GM23338 (cell line): ENCODE measurements at regions not wholly inside any gene's neighbourhood (a gene's known extent, or its start where the extent isn't known, plus 50 kb on each side); places are given as distances from the start of the nearest gene placed in this dataset.

Experiments used
- ATAC-seq: fragments of 200-7000 bp; cut with Tn5 transposase; 3 replicates; pipeline ENCODE4 v1.9.1; 2020
- DNase-seq: peaks from one replicate; pipeline ENCODE4 v3.0.0-alpha.2; 2015; ENCODE audit warnings: low spot score
- H2AFZ ChIP-seq: fragments of 200-600 bp; sonication (generic); 2 replicates; pipeline ENCODE4 v1.8.0; 2016; ENCODE audit warnings: antibody characterized with exemption, mild to moderate bottlenecking, moderate library complexity
- H3F3A ChIP-seq: fragments of 200-600 bp; sonication (generic); replicated peaks from 2 replicates; pipeline ENCODE4 v1.8.0; 2017; ENCODE audit warnings: antibody characterized with exemption, mixed run types, low read depth
- H3K27ac ChIP-seq: fragments of 200-600 bp; sonication (generic); 2 replicates; pipeline ENCODE4 v1.6.1; 2016; ENCODE audit warnings: low read depth
- H3K27me3 ChIP-seq: fragments of 200-600 bp; sonication (generic); 2 replicates; pipeline ENCODE4 v1.8.0; 2016; ENCODE audit warnings: mild to moderate bottlenecking, mixed run types, moderate library complexity; ENCODE audit not compliant: insufficient read depth
- H3K36me3 ChIP-seq: fragments of 200-600 bp; sonication (generic); 2 replicates; pipeline ENCODE4 v1.8.0; 2016; ENCODE audit warnings: mild to moderate bottlenecking; ENCODE audit not compliant: insufficient read depth
- H3K4me1 ChIP-seq: fragments of 200-600 bp; sonication (generic); 2 replicates; pipeline ENCODE4 v1.8.0; 2016; ENCODE audit warnings: mild to moderate bottlenecking, moderate library complexity; ENCODE audit not compliant: insufficient read depth
- H3K4me2 ChIP-seq: fragments of 200-600 bp; sonication (generic); 2 replicates; pipeline ENCODE4 v1.7.1; 2017; ENCODE audit warnings: mixed run types
- H3K4me3 ChIP-seq: fragments of 200-600 bp; sonication (generic); 2 replicates; pipeline ENCODE4 v1.6.1; 2016; ENCODE audit warnings: mixed run types
- H3K79me2 ChIP-seq: fragments of 200-600 bp; sonication (generic); replicated peaks from 2 replicates; pipeline ENCODE4 v1.8.0; 2017; ENCODE audit warnings: mild to moderate bottlenecking; ENCODE audit not compliant: insufficient read depth
- H3K9me2 ChIP-seq: fragments of 200-600 bp; sonication (generic); 2 replicates; pipeline ENCODE4 v1.8.0; 2017; ENCODE audit not compliant: insufficient read depth
- H4K20me1 ChIP-seq: fragments of 200-600 bp; sonication (generic); replicated peaks from 2 replicates; pipeline ENCODE4 v1.8.0; 2017; ENCODE audit warnings: mild to moderate bottlenecking; ENCODE audit not compliant: insufficient read depth
- H3K27ac Mint-ChIP-seq: 2 replicates; pipeline ENCODE4 v1.8.0; 2020; ENCODE audit warnings: inconsistent platforms, mild to moderate bottlenecking, moderate library complexity, mixed read lengths
- H3K27me3 Mint-ChIP-seq: 3 replicates; pipeline ENCODE4 v1.8.0; 2022; ENCODE audit warnings: low read depth, mild to moderate bottlenecking, moderate library complexity, mixed read lengths, inconsistent platforms; ENCODE audit not compliant: insufficient read depth, poor library complexity
- H3K36me3 Mint-ChIP-seq: 3 replicates; pipeline ENCODE4 v1.8.0; 2021; ENCODE audit warnings: low read depth, mild to moderate bottlenecking, inconsistent platforms, moderate library complexity, mixed read lengths
- H3K4me1 Mint-ChIP-seq: 3 replicates; pipeline ENCODE4 v1.8.0; 2020; ENCODE audit warnings: mild to moderate bottlenecking, inconsistent platforms, mixed read lengths
- H3K4me3 Mint-ChIP-seq: 3 replicates; pipeline ENCODE4 v1.8.0; 2021; ENCODE audit warnings: moderate library complexity, mild to moderate bottlenecking, inconsistent platforms, mixed read lengths
- H3K9me3 Mint-ChIP-seq: 3 replicates; pipeline ENCODE4 v1.8.0; 2020; ENCODE audit warnings: moderate library complexity, mild to moderate bottlenecking, inconsistent platforms, mixed read lengths
- CREB1 ChIP-seq: fragments of 250-450 bp; sonication (Bioruptor Pico); IDR thresholded peaks from 2 replicates; pipeline ENCODE4 v1.5.0; 2020; ENCODE audit warnings: low read depth, mild to moderate bottlenecking, moderate library complexity
- EZH2 ChIP-seq: fragments of 200-600 bp; sonication (generic); IDR thresholded peaks from one replicate; pipeline ENCODE4 v1.8.0; 2017; ENCODE audit warnings: antibody characterized with exemption, mild to moderate bottlenecking, low read depth; ENCODE audit not compliant: unreplicated experiment
- EZH2phosphoT487 ChIP-seq: fragments of 200-600 bp; sonication (generic); IDR thresholded peaks from one replicate; pipeline ENCODE4 v1.8.1; 2018; ENCODE audit warnings: antibody characterized with exemption; ENCODE audit not compliant: unreplicated experiment
- JUNB ChIP-seq: IDR thresholded peaks from one replicate; pipeline ENCODE4 v1.6.1; 2016; ENCODE audit warnings: antibody characterized with exemption; ENCODE audit not compliant: unreplicated experiment
- NANOG ChIP-seq: IDR thresholded peaks from 2 replicates; pipeline ENCODE4 v1.6.1; 2016; ENCODE audit warnings: antibody characterized with exemption, borderline replicate concordance
- POLR2AphosphoS5 ChIP-seq: IDR thresholded peaks from 2 replicates; pipeline ENCODE4 v1.6.1; 2016; ENCODE audit warnings: antibody characterized with exemption, low read depth
- STAT1 ChIP-seq: IDR thresholded peaks from one replicate; pipeline ENCODE4 v1.6.1; 2016; ENCODE audit warnings: antibody characterized with exemption; ENCODE audit not compliant: unreplicated experiment
- ZNF114 ChIP-seq: fragments of 250-450 bp; sonication (Bioruptor Pico); IDR thresholded peaks from 2 replicates; pipeline ENCODE4 v1.5.0; 2020; ENCODE audit warnings: mild to moderate bottlenecking, moderate library complexity
- ZNF331 ChIP-seq: fragments of 250-450 bp; sonication (Bioruptor Pico); IDR thresholded peaks from 2 replicates; pipeline ENCODE4 v1.5.0; 2020; ENCODE audit warnings: low read depth, mild to moderate bottlenecking, moderate library complexity
- ZNF462 ChIP-seq: fragments of 250-450 bp; sonication (Bioruptor Pico); IDR thresholded peaks from 2 replicates; pipeline ENCODE4 v1.5.0; 2020; ENCODE audit warnings: mild to moderate bottlenecking, moderate library complexity
- TF ChIP-seq, protein P1 (sequence below): IDR thresholded peaks from one replicate; pipeline ENCODE4 v1.6.1; 2018; ENCODE audit warnings: antibody characterized with exemption; ENCODE audit not compliant: unreplicated experiment
- TF ChIP-seq, protein P2 (sequence below), 2 experiments: fragments of 200-600 bp in 1 of 2; sonication (generic) in 1 of 2; conservative IDR thresholded peaks; 2 replicates each; pipeline versions ENCODE4 v1.5.1 to v1.6.1; 2016 to 2017; ENCODE audit warnings: antibody characterized with exemption in 2 of 2, low read depth in 2 of 2, mild to moderate bottlenecking in 2 of 2, moderate library complexity in 1 of 2
- TF ChIP-seq, protein P3 (sequence below): IDR thresholded peaks from 2 replicates; pipeline ENCODE4 v1.6.1; 2016; ENCODE audit warnings: antibody characterized with exemption

- no peaks in the 10 kb centered on the region for H3K27me3 ChIP-seq
- DNase-seq (no peak), ATAC-seq (no peak)
- H3K9me3 Mint-ChIP-seq: no peaks in the 10 kb centered on the region
- H3K9me2 ChIP-seq: no peaks in the 10 kb centered on the region
- no peak overlapping the region for H3K4me2 ChIP-seq
- H2AFZ ChIP-seq: no peak overlapping the region
- no peak overlapping the region for H3K27ac ChIP-seq
- no peak overlapping the region for H3K4me3 Mint-ChIP-seq
- H3K4me1 Mint-ChIP-seq: peaks cover 17% of the 10 kb centered on the region
- H3K36me3 ChIP-seq: no peaks in the 10 kb centered on the region
- TF ChIP-seq ZNF331 (no peak), EZH2 (no peak), ZNF114 (CRISPR knock-in tag) (no peak), JUNB (no peak), STAT1 (no peak), POLR2AphosphoS5 (no peak), EZH2phosphoT487 (no peak), CREB1 (CRISPR knock-in tag) (no peak), ZNF462 (CRISPR knock-in tag) (no peak), NANOG (no peak)
- TF ChIP-seq, protein P1, sequence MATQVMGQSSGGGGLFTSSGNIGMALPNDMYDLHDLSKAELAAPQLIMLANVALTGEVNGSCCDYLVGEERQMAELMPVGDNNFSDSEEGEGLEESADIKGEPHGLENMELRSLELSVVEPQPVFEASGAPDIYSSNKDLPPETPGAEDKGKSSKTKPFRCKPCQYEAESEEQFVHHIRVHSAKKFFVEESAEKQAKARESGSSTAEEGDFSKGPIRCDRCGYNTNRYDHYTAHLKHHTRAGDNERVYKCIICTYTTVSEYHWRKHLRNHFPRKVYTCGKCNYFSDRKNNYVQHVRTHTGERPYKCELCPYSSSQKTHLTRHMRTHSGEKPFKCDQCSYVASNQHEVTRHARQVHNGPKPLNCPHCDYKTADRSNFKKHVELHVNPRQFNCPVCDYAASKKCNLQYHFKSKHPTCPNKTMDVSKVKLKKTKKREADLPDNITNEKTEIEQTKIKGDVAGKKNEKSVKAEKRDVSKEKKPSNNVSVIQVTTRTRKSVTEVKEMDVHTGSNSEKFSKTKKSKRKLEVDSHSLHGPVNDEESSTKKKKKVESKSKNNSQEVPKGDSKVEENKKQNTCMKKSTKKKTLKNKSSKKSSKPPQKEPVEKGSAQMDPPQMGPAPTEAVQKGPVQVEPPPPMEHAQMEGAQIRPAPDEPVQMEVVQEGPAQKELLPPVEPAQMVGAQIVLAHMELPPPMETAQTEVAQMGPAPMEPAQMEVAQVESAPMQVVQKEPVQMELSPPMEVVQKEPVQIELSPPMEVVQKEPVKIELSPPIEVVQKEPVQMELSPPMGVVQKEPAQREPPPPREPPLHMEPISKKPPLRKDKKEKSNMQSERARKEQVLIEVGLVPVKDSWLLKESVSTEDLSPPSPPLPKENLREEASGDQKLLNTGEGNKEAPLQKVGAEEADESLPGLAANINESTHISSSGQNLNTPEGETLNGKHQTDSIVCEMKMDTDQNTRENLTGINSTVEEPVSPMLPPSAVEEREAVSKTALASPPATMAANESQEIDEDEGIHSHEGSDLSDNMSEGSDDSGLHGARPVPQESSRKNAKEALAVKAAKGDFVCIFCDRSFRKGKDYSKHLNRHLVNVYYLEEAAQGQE: no peak
- TF ChIP-seq, protein P2, sequence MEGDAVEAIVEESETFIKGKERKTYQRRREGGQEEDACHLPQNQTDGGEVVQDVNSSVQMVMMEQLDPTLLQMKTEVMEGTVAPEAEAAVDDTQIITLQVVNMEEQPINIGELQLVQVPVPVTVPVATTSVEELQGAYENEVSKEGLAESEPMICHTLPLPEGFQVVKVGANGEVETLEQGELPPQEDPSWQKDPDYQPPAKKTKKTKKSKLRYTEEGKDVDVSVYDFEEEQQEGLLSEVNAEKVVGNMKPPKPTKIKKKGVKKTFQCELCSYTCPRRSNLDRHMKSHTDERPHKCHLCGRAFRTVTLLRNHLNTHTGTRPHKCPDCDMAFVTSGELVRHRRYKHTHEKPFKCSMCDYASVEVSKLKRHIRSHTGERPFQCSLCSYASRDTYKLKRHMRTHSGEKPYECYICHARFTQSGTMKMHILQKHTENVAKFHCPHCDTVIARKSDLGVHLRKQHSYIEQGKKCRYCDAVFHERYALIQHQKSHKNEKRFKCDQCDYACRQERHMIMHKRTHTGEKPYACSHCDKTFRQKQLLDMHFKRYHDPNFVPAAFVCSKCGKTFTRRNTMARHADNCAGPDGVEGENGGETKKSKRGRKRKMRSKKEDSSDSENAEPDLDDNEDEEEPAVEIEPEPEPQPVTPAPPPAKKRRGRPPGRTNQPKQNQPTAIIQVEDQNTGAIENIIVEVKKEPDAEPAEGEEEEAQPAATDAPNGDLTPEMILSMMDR (conservative IDR thresholded peaks at IDR 0.05; ENCODE audit: low read depth in 2 of 2): no peak
- TF ChIP-seq, protein P3, sequence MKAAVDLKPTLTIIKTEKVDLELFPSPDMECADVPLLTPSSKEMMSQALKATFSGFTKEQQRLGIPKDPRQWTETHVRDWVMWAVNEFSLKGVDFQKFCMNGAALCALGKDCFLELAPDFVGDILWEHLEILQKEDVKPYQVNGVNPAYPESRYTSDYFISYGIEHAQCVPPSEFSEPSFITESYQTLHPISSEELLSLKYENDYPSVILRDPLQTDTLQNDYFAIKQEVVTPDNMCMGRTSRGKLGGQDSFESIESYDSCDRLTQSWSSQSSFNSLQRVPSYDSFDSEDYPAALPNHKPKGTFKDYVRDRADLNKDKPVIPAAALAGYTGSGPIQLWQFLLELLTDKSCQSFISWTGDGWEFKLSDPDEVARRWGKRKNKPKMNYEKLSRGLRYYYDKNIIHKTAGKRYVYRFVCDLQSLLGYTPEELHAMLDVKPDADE: no peak
- no peak overlapping the region for H3K4me3 ChIP-seq
- no peak overlapping the region for H3K27ac Mint-ChIP-seq
- H3K36me3 Mint-ChIP-seq: no peaks in the 10 kb centered on the region
- H3K4me1 ChIP-seq: no peaks in the 10 kb centered on the region
- H4K20me1 ChIP-seq: no peaks in the 10 kb centered on the region
- no peaks in the 10 kb centered on the region for H3K79me2 ChIP-seq
- H3F3A ChIP-seq: 0 out of 2 replicates have a peak, but pooled peaks cover 3% of the 10 kb centered on the region
- peaks cover 3% of the 10 kb centered on the region for H3K27me3 Mint-ChIP-seq
Observed at GRCh38 chr16:29254676-29255495, 151.6 kb downstream of the NPIPB11 start.
